ENCODE measurements at regions not wholly inside any gene's neighbourhood (a gene's known extent, or its start where the extent isn't known, plus 50 kb on each side); places are given as distances from the start of the nearest gene placed in this dataset.

- Histone ChIP-seq H3K9me3 (replicated peaks) (peaks cover 7% of the 10 kb centered on the region), H3K4me3 (no peak overlapping the region), H3K4me1 (no peaks in the 10 kb centered on the region), H3K36me3 (no peaks in the 10 kb centered on the region), H3K27ac (no peak overlapping the region), H3K27me3 (no peaks in the 10 kb centered on the region)
- no peak for DNase-seq
Measured at GRCh38 chr5:58054018-58054417, 405.9 kb downstream of the PLK2 start.

GRCh38 chr5:58048954-58049353, 410.9 kb downstream of the PLK2 start:
- no peaks in the 10 kb centered on the region for H3K4me1 ChIP-seq
- no peak overlapping the region for H3K4me3 ChIP-seq
- no peak for DNase-seq
- H3K27ac ChIP-seq: no peak overlapping the region
- no peaks in the 10 kb centered on the region; the same call in 1 of the 2 replicates for H3K9me3 ChIP-seq (replicated peaks)
- H3K27me3 ChIP-seq: no peaks in the 10 kb centered on the region
- H3K36me3 ChIP-seq: no peaks in the 10 kb centered on the region

DNA sequence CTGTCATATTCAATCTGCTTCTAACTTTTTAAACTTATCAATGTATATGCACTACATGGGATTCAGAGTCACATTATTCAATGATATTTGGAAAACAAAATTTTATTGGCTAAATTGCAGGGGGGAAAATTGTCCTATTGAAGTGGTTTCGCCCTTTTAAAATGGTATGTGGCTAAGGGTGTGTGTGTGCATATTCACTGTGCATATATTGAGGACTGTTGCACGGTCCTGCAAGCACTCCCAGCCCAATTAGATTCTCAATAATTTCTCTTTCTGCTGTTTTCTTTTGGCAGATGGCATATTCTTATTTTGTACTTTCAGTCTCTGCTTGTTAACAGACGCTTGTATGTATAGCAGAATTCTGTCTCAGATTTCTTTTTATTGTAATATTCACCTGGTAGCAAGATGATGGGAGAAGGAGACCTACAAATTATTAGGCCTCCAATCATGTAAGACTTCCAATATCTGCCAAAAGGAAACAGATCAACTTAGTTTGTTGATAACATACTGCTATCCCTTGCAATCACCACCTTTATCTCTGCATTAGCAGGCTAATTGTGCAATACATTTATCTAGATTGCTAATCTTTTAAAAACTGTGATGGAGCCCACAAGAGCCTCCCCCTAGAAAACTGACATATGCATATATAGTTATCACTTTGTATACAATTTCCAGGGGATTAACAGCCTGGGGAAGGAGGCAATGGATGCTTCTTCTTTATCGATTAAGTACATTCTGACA, 411.5 kb downstream of the PLK2 start:
- Histone ChIP-seq H3K4me3 (no peak overlapping the region), H3K27ac (no peak overlapping the region), H3K4me1 (no peaks in the 10 kb centered on the region), H3K27me3 (no peaks in the 10 kb centered on the region), H3K36me3 (no peaks in the 10 kb centered on the region), H3K9me3 (replicated peaks) (no peaks in the 10 kb centered on the region; the same call in 1 of the 2 replicates)
- DNase-seq: no peak

GRCh38 chr5:58046371-58046770, 413.5 kb downstream of the PLK2 start:
- Histone ChIP-seq H3K9me3 (replicated peaks) (no peaks in the 10 kb centered on the region), H3K4me3 (no peak overlapping the region), H3K4me1 (no peaks in the 10 kb centered on the region), H3K36me3 (no peaks in the 10 kb centered on the region), H3K27ac (no peak overlapping the region), H3K27me3 (no peaks in the 10 kb centered on the region)
- DNase-seq: no peak

- Histone ChIP-seq H3K4me1 (no peaks in the 10 kb centered on the region), H3K36me3 (no peaks in the 10 kb centered on the region), H3K27me3 (no peaks in the 10 kb centered on the region), H3K27ac (no peak overlapping the region), H3K4me3 (no peak overlapping the region), H3K9me3 (replicated peaks) (no peaks in the 10 kb centered on the region)
- DNase-seq: no peak
Measured at GRCh38 chr5:58044166-58044565, 415.7 kb downstream of the PLK2 start.

GRCh38 chr5:58043032-58043945, 416.6 kb downstream of the PLK2 start:
- no peaks in the 10 kb centered on the region for H3K36me3 ChIP-seq
- no peaks in the 10 kb centered on the region for H3K9me3 ChIP-seq (replicated peaks)
- H3K27me3 ChIP-seq: no peaks in the 10 kb centered on the region
- no peak overlapping the region for H3K4me3 ChIP-seq
- DNase-seq: no peak
- H3K4me1 ChIP-seq: no peaks in the 10 kb centered on the region
- no peak overlapping the region for H3K27ac ChIP-seq

- H3K4me3 ChIP-seq: no peak overlapping the region
- no peaks in the 10 kb centered on the region for H3K9me3 ChIP-seq (replicated peaks)
- H3K4me1 ChIP-seq: no peaks in the 10 kb centered on the region
- H3K27me3 ChIP-seq: no peaks in the 10 kb centered on the region
- no peaks in the 10 kb centered on the region for H3K36me3 ChIP-seq
- DNase-seq: no peak
- no peak overlapping the region for H3K27ac ChIP-seq
Measured at GRCh38 chr5:58041884-58042283, 418.0 kb downstream of the PLK2 start.

DNA sequence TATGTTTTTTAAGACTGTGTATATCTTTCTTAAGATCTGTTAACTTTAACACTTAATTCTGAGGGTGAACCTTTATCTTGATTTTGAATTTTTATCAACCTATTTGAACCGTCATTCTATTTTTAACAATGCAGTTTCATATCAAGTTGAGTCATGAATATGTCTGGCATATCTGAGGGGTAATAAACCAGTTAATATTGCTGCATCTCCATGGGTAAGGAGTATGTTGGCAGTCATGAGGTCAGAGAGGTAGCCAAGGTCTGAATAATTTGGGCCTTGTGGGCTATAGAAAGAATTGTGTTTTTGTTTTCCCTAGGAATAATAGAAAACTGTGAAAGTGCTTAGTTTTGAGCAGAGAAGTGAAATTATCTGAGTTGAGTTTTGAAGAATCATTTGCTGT, 419.0 kb downstream of the PLK2 start:
- DNase-seq: no peak

GRCh38 chr5:58040044-58040443, 419.8 kb downstream of the PLK2 start:
- Histone ChIP-seq H3K4me1 (no peaks in the 10 kb centered on the region), H3K27ac (no peak overlapping the region), H3K36me3 (no peaks in the 10 kb centered on the region), H3K4me3 (no peak overlapping the region), H3K9me3 (replicated peaks) (no peaks in the 10 kb centered on the region), H3K27me3 (no peaks in the 10 kb centered on the region)
- DNase-seq: no peak

More for the DNA sequence above, 419.0 kb downstream of the PLK2 start:
- Histone ChIP-seq H3K27me3 (no peaks in the 10 kb centered on the region), H3K4me1 (no peaks in the 10 kb centered on the region), H3K27ac (no peak overlapping the region), H3K36me3 (no peaks in the 10 kb centered on the region), H3K4me3 (no peak overlapping the region), H3K9me3 (replicated peaks) (no peaks in the 10 kb centered on the region)

- H3K4me1 ChIP-seq: no peaks in the 10 kb centered on the region
- H3K27ac ChIP-seq: no peak overlapping the region
- DNase-seq: no peak
- H3K36me3 ChIP-seq: no peaks in the 10 kb centered on the region
- no peaks in the 10 kb centered on the region for H3K27me3 ChIP-seq
- H3K9me3 ChIP-seq (replicated peaks): no peaks in the 10 kb centered on the region
- H3K4me3 ChIP-seq: no peak overlapping the region
Measured at GRCh38 chr5:58037899-58038298, 422.0 kb downstream of the PLK2 start.

GRCh38 chr5:58025809-58026208, 434.1 kb downstream of the PLK2 start:
- Histone ChIP-seq H3K36me3 (no peaks in the 10 kb centered on the region), H3K4me3 (no peak overlapping the region), H3K27me3 (no peaks in the 10 kb centered on the region), H3K9me3 (replicated peaks) (0 out of 2 replicates have a peak, but pooled peaks cover 3% of the 10 kb centered on the region), H3K4me1 (no peaks in the 10 kb centered on the region), H3K27ac (no peak overlapping the region)
- no peak for DNase-seq

DNA sequence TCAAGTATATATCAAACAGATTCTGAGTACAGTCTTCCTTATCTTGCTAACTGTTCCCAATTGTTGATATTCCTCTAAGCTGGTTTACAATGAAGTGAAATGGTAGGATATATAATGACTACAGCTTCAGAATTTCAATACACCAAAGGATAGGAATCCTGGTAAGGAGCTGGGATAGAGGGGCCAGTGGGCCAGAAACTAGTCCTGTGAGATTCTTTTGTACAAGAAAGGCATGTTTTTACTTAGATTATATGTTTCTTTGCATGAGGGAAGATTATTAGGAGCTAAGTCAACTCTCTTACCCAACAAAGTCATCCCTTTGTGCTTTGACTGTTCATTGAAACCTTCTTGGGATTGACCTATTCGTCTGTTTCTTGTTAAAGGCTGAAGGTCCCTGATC, 435.7 kb downstream of the PLK2 start:
- H3K27ac ChIP-seq: no peak overlapping the region
- no peaks in the 10 kb centered on the region for H3K4me1 ChIP-seq
- no peaks in the 10 kb centered on the region for H3K27me3 ChIP-seq
- H3K36me3 ChIP-seq: no peaks in the 10 kb centered on the region
- no peak for DNase-seq
- no peak overlapping the region for H3K4me3 ChIP-seq
- H3K9me3 ChIP-seq (replicated peaks): 0 out of 2 replicates have a peak, but pooled peaks cover 3% of the 10 kb centered on the region

DNA sequence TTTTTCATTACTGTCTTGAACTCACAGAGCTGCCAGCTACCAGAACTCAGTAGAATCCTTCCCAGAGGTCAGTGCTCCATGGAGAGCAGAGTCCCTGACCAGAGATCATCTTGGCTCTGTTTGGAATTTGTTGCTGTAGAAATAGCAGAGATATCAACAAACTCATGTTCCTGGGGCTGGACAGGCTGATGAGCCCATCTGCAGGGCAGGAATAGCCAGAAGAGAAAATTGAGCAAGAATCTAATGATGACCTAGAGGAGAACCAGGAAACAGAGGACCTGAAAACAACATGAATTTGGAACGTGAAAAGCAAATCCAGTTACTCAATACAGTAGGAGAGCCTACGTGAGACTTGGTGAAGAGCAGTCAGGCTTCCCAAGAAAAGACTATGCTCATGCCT, 437.8 kb downstream of the PLK2 start:
- peaks cover under 1% of the 10 kb centered on the region; the same call in 1 of the 2 replicates for H3K4me1 ChIP-seq
- 0 out of 2 replicates have a peak, but pooled peaks cover 3% of the 10 kb centered on the region for H3K9me3 ChIP-seq (replicated peaks)
- no peaks in the 10 kb centered on the region for H3K36me3 ChIP-seq
- peak in 1 of 2 experiments; percentile 0 for DNase-seq
- no peak overlapping the region for H3K27ac ChIP-seq
- no peaks in the 10 kb centered on the region for H3K27me3 ChIP-seq
- no peak overlapping the region for H3K4me3 ChIP-seq

DNA sequence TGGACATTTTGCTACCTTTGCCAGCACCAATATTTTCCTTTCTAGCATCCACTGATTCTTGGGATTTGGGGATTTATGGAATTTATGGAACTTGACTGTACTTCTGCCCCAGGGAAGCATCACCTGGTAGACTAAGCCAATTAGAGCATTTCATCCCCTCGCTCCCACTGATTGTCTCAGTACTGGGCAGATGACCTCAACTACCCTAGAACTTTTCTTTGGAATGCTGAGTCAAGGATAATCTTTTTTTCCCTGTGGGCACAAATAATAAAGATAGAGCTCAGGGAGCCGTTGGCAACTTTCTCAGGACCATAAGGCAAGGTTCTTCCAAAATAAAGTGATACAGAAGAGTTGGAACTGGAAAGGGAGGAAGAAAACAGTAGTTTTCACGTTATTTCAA, 438.4 kb downstream of the PLK2 start:
- Histone ChIP-seq H3K4me3 (no peak overlapping the region), H3K27ac (no peak overlapping the region), H3K36me3 (no peaks in the 10 kb centered on the region), H3K27me3 (no peaks in the 10 kb centered on the region), H3K4me1 (peaks cover 4% of the 10 kb centered on the region), H3K9me3 (replicated peaks) (0 out of 2 replicates have a peak, but pooled peaks cover 3% of the 10 kb centered on the region)
- peak in 1 of 2 experiments; percentile 5 for DNase-seq

- Histone ChIP-seq H3K4me1 (peaks cover 11% of the 10 kb centered on the region), H3K36me3 (no peaks in the 10 kb centered on the region), H3K27me3 (no peaks in the 10 kb centered on the region), H3K27ac (no peak overlapping the region), H3K9me3 (replicated peaks) (no peaks in the 10 kb centered on the region), H3K4me3 (no peak overlapping the region)
- DNase-seq: peak in 1 of 2 experiments; percentile 0
Measured at GRCh38 chr5:58019614-58020013, 440.3 kb downstream of the PLK2 start.
